Loucy (cell line): ENCODE measurements at regions not wholly inside any gene's neighbourhood (a gene's known extent, or its start where the extent isn't known, plus 50 kb on each side); places are given as distances from the start of the nearest gene placed in this dataset.

Experiments
- H2AFZ ChIP-seq: fragments of 200-600 bp; sonication (generic); 2 replicates; pipeline ENCODE4 v1.6.0; 2016; ENCODE audit warnings: antibody characterized with exemption, mild to moderate bottlenecking, low read length, moderate library complexity
- H3F3A ChIP-seq: fragments of 200-600 bp; 2 replicates; pipeline ENCODE4 v1.6.0; 2016; ENCODE audit warnings: antibody characterized with exemption, low read depth, mild to moderate bottlenecking
- H3K27me3 ChIP-seq: fragments of 200-600 bp; sonication (generic); 2 replicates; pipeline ENCODE4 v1.6.1; 2014; ENCODE audit warnings: low read length, mild to moderate bottlenecking; ENCODE audit not compliant: insufficient read depth, poor library complexity, severe bottlenecking
- H3K36me3 ChIP-seq: fragments of 200-600 bp; sonication (generic); 2 replicates; pipeline ENCODE4 v1.6.1; 2016; ENCODE audit warnings: low read length; ENCODE audit not compliant: insufficient read depth
- H3K4me1 ChIP-seq: fragments of 200-600 bp; sonication (generic); 2 replicates; pipeline ENCODE4 v1.5.1; 2014; ENCODE audit warnings: low read length, mild to moderate bottlenecking; ENCODE audit not compliant: insufficient read depth, poor library complexity, severe bottlenecking
- H3K4me2 ChIP-seq: fragments of 200-600 bp; sonication (generic); 2 replicates; pipeline ENCODE4 v1.6.0; 2014; ENCODE audit warnings: antibody characterized with exemption, low read length, low read depth, mild to moderate bottlenecking; ENCODE audit not compliant: poor library complexity, severe bottlenecking
- H3K4me3 ChIP-seq: fragments of 200-600 bp; sonication (generic); 2 replicates; pipeline ENCODE4 v1.5.1; 2014; ENCODE audit warnings: low read length, mild to moderate bottlenecking, mixed read lengths; ENCODE audit not compliant: poor library complexity, severe bottlenecking
- H3K79me2 ChIP-seq: fragments of 200-600 bp; sonication (generic); 2 replicates; pipeline ENCODE4 v1.6.1; 2014; ENCODE audit warnings: low read length; ENCODE audit not compliant: insufficient read depth
- H3K9ac ChIP-seq: fragments of 200-600 bp; sonication (generic); 2 replicates; pipeline ENCODE4 v1.6.0; 2014; ENCODE audit warnings: mild to moderate bottlenecking, low read depth, low read length, moderate library complexity; ENCODE audit not compliant: poor library complexity, severe bottlenecking
- H3K9me2 ChIP-seq: fragments of 200-600 bp; sonication (generic); replicated peaks from 2 replicates; pipeline ENCODE4 v1.6.1; 2016; ENCODE audit warnings: low read depth, low read length, mixed read lengths
- H3K9me3 ChIP-seq: fragments of 200-600 bp; sonication (generic); 2 replicates; pipeline ENCODE4 v1.6.1; 2014; ENCODE audit warnings: mild to moderate bottlenecking, antibody characterized with exemption, low read length, low read depth; ENCODE audit not compliant: insufficient read depth
- H4K20me1 ChIP-seq: fragments of 200-600 bp; sonication (generic); 2 replicates; pipeline ENCODE4 v1.6.0; 2014; ENCODE audit warnings: antibody characterized with exemption, low read length, mild to moderate bottlenecking; ENCODE audit not compliant: insufficient read depth, poor library complexity, severe bottlenecking
- CTCF ChIP-seq: fragments of 200-600 bp; sonication (generic); conservative IDR thresholded peaks from 2 replicates; pipeline ENCODE4 v1.5.1; 2014; ENCODE audit warnings: mild to moderate bottlenecking, antibody characterized with exemption, low read length
- EZH2phosphoT487 ChIP-seq: fragments of 200-600 bp; IDR thresholded peaks from 2 replicates; pipeline ENCODE4 v1.6.1; 2018; ENCODE audit warnings: antibody characterized with exemption, mild to moderate bottlenecking, moderate library complexity, borderline replicate concordance

DNA sequence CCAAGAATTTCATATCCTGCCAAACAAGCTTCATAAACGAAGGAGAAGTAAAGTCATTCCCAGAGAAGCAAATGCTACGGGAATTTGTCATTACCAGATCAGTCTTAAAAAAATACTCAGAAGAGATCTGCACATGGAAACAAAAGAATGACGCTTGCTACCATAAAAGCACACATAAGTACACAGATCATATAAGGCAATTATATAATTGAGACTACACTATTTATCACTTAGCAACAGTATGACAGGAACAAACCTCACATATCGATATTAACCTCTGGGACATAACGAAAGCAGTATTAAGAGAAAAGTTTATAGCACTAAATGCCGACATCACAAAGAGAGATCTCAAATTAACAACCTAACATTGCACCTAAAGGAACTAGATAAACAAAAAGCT lies 67.6 kb upstream of the TMEM200A start:
- Histone ChIP-seq H3K79me2 (no peaks in the 10 kb centered on the region), H2AFZ (no peak overlapping the region)

GRCh38 chr6:130296854-130297253 lies 69.0 kb upstream of the TMEM200A start:
- H3K9ac ChIP-seq, result no peak overlapping the region
- no peaks in the 10 kb centered on the region for H3K79me2 ChIP-seq
- H3K36me3 ChIP-seq, result no peaks in the 10 kb centered on the region
- H3K9me2 ChIP-seq, result no peaks in the 10 kb centered on the region
- TF ChIP-seq EZH2phosphoT487, result no peak
- TF ChIP-seq CTCF, result peak; percentile 39
- no peak overlapping the region for H2AFZ ChIP-seq
- H4K20me1 ChIP-seq, result no peaks in the 10 kb centered on the region
- no peaks in the 10 kb centered on the region for H3K27me3 ChIP-seq
- no peaks in the 10 kb centered on the region for H3F3A ChIP-seq
- no peak overlapping the region for H3K4me2 ChIP-seq
- H3K4me1 ChIP-seq, result no peaks in the 10 kb centered on the region
- H3K4me3 ChIP-seq, result no peak overlapping the region
- no peaks in the 10 kb centered on the region for H3K9me3 ChIP-seq

More for the DNA sequence above, 67.6 kb upstream of the TMEM200A start:
- no peaks in the 10 kb centered on the region for H3K36me3 ChIP-seq
- no peaks in the 10 kb centered on the region for H3K27me3 ChIP-seq
- H3K4me2 ChIP-seq, result no peak overlapping the region
- no peaks in the 10 kb centered on the region for H3K4me1 ChIP-seq
- H3K9me2 ChIP-seq, result no peaks in the 10 kb centered on the region
- H3F3A ChIP-seq, result no peaks in the 10 kb centered on the region
- no peak overlapping the region for H3K4me3 ChIP-seq
- TF ChIP-seq CTCF (no peak), EZH2phosphoT487 (no peak)
- no peaks in the 10 kb centered on the region for H3K9me3 ChIP-seq
- H3K9ac ChIP-seq, result no peak overlapping the region
- no peaks in the 10 kb centered on the region for H4K20me1 ChIP-seq

- H3K4me1 ChIP-seq, result no peaks in the 10 kb centered on the region
- H3K27me3 ChIP-seq, result no peaks in the 10 kb centered on the region
- H3K9ac ChIP-seq, result no peak overlapping the region
- TF ChIP-seq EZH2phosphoT487, result no peak
- TF ChIP-seq CTCF, result peak; percentile 71
- no peaks in the 10 kb centered on the region for H4K20me1 ChIP-seq
- H3K4me3 ChIP-seq, result no peak overlapping the region
- no peak overlapping the region for H3K4me2 ChIP-seq
- no peaks in the 10 kb centered on the region for H3K9me2 ChIP-seq
- H3K79me2 ChIP-seq, result no peaks in the 10 kb centered on the region
- no peaks in the 10 kb centered on the region for H3K36me3 ChIP-seq
- no peaks in the 10 kb centered on the region for H3K9me3 ChIP-seq
- H3F3A ChIP-seq, result no peaks in the 10 kb centered on the region
- no peak overlapping the region for H2AFZ ChIP-seq
These were observed 71.0 kb upstream of the SAMD3 start for GRCh38 chr6:130293800-130294199.
